Fibroblast of lung (primary cell): ENCODE measurements at regions not wholly inside any gene's neighbourhood (a gene's known extent, or its start where the extent isn't known, plus 50 kb on each side); places are given as distances from the start of the nearest gene placed in this dataset.

ENCODE experiments used
- DNase-seq, 2 donors: peaks; one replicate each; pipeline versions ENCODE4 v3.0.0 to v3.0.0-alpha.2; 2010; ENCODE audit warnings: low read depth in 2 of 2
- H2AFZ ChIP-seq: 2 replicates; pipeline ENCODE4 v1.5.1; 2012; ENCODE audit warnings: low read length, control low read depth, inconsistent platforms
- H3K27ac ChIP-seq: 2 replicates; pipeline ENCODE4 v1.5.1; 2011; ENCODE audit warnings: low read length, control low read depth; ENCODE audit not compliant: insufficient read depth
- H3K27me3 ChIP-seq: 2 replicates; pipeline ENCODE4 v1.5.1; 2011; ENCODE audit warnings: mild to moderate bottlenecking, low read length; ENCODE audit not compliant: control insufficient read depth, insufficient read depth
- H3K36me3 ChIP-seq: 2 replicates; pipeline ENCODE4 v1.5.1; 2011; ENCODE audit warnings: low read length; ENCODE audit not compliant: control insufficient read depth, insufficient read depth
- H3K4me1 ChIP-seq: 2 replicates; pipeline ENCODE4 v1.5.1; 2011; ENCODE audit warnings: low read length; ENCODE audit not compliant: control insufficient read depth, insufficient read depth; ENCODE audit errors: extremely low read depth
- H3K4me2 ChIP-seq: 2 replicates; pipeline ENCODE4 v1.5.1; 2011; ENCODE audit warnings: low read length, control low read depth; ENCODE audit not compliant: insufficient read depth; ENCODE audit errors: extremely low read depth
- H3K4me3 ChIP-seq, 4 experiments: fragments of 200-600 bp in 1 of 4; sonication (generic) in 1 of 4; replicated peaks in 1 of 4; 2 replicates each; pipeline ENCODE4 v1.5.1; 2011 to 2016; ENCODE audit warnings: low read length in 4 of 4, low read depth in 3 of 4, mild to moderate bottlenecking in 3 of 4, control low read depth in 2 of 4, inconsistent platforms in 1 of 4, mixed read lengths in 1 of 4; ENCODE audit not compliant: insufficient read depth in 1 of 4; ENCODE audit errors: control extremely low read depth in 1 of 4
- H3K79me2 ChIP-seq: 2 replicates; pipeline ENCODE4 v1.5.1; 2012; ENCODE audit warnings: mild to moderate bottlenecking, low read length, inconsistent platforms; ENCODE audit not compliant: control insufficient read depth, insufficient read depth
- H3K9ac ChIP-seq: 2 replicates; pipeline ENCODE4 v1.5.1; 2011; ENCODE audit warnings: mild to moderate bottlenecking, low read length, control low read depth; ENCODE audit not compliant: insufficient read depth
- H3K9me3 ChIP-seq: 2 replicates; pipeline ENCODE4 v1.5.1; 2012; ENCODE audit warnings: low read depth, low read length; ENCODE audit not compliant: control insufficient read depth, insufficient read depth
- H4K20me1 ChIP-seq: 2 replicates; pipeline ENCODE4 v1.5.1; 2011; ENCODE audit warnings: low read length; ENCODE audit not compliant: control insufficient read depth, insufficient read depth; ENCODE audit errors: extremely low read depth
- CTCF ChIP-seq, 2 donors: IDR thresholded peaks in 1 of 2; conservative IDR thresholded peaks in 1 of 2; 1 replicate in 1 of 2; 2 replicates in 1 of 2; pipeline ENCODE4 v1.5.1; 2011 to 2012; ENCODE audit warnings: low read length in 2 of 2, control low read depth in 1 of 2, inconsistent platforms in 1 of 2, low read depth in 1 of 2, mild to moderate bottlenecking in 1 of 2
- EZH2 ChIP-seq: IDR thresholded peaks from 2 replicates; pipeline ENCODE4 v1.5.1; 2012; ENCODE audit warnings: low read length, control low read depth, mild to moderate bottlenecking; ENCODE audit errors: missing control alignments

GRCh38 chr2:12170121-12170520, 423.7 kb downstream of the LPIN1 start:
- Histone ChIP-seq H4K20me1 (no peaks in the 10 kb centered on the region), H2AFZ (no peak overlapping the region), H3K27ac (peak overlapping the region; percentile 65), H3K27me3 (no peaks in the 10 kb centered on the region), H3K4me3 (no peak overlapping the region), H3K4me1 (peaks cover 19% of the 10 kb centered on the region), H3K79me2 (no peaks in the 10 kb centered on the region), H3K36me3 (no peaks in the 10 kb centered on the region), H3K9me3 (no peaks in the 10 kb centered on the region), H3K9ac (no peak overlapping the region), H3K4me2 (no peak overlapping the region)
- DNase-seq: no peak
- TF ChIP-seq CTCF (conservative IDR thresholded peaks at IDR 0.05 in 1 of 2, IDR thresholded peaks at IDR 0.05 in 1 of 2; ENCODE audit: low read depth in 1 of 2, low read length in 2 of 2): no peak
- no peak for TF ChIP-seq EZH2

GRCh38 chr2:12173271-12173942, 427.0 kb downstream of the LPIN1 start:
- no peak overlapping the region for H3K27ac ChIP-seq
- no peak overlapping the region for H3K9ac ChIP-seq
- H3K79me2 ChIP-seq: no peaks in the 10 kb centered on the region
- H3K27me3 ChIP-seq: no peaks in the 10 kb centered on the region
- H3K36me3 ChIP-seq: no peaks in the 10 kb centered on the region
- TF ChIP-seq CTCF (conservative IDR thresholded peaks at IDR 0.05 in 1 of 2, IDR thresholded peaks at IDR 0.05 in 1 of 2; ENCODE audit: low read depth in 1 of 2, low read length in 2 of 2) (peak; percentile 57), EZH2 (no peak)
- no peak overlapping the region for H2AFZ ChIP-seq
- no peak overlapping the region for H3K4me3 ChIP-seq
- H4K20me1 ChIP-seq: no peaks in the 10 kb centered on the region
- H3K4me2 ChIP-seq: no peak overlapping the region
- H3K9me3 ChIP-seq: no peaks in the 10 kb centered on the region
- peak in 1 of 2 donors; percentile 54 for DNase-seq
- H3K4me1 ChIP-seq: peaks cover 30% of the 10 kb centered on the region

GRCh38 chr2:12173943-12174340, 427.5 kb downstream of the LPIN1 start:
- peaks cover 25% of the 10 kb centered on the region for H3K4me1 ChIP-seq
- no peaks in the 10 kb centered on the region for H4K20me1 ChIP-seq
- no peak overlapping the region for H2AFZ ChIP-seq
- no peak for DNase-seq
- no peak overlapping the region for H3K27ac ChIP-seq
- no peaks in the 10 kb centered on the region for H3K79me2 ChIP-seq
- no peaks in the 10 kb centered on the region for H3K27me3 ChIP-seq
- no peak overlapping the region for H3K4me3 ChIP-seq
- H3K9me3 ChIP-seq: no peaks in the 10 kb centered on the region
- no peaks in the 10 kb centered on the region for H3K36me3 ChIP-seq
- H3K4me2 ChIP-seq: no peak overlapping the region
- H3K9ac ChIP-seq: no peak overlapping the region
- TF ChIP-seq CTCF (conservative IDR thresholded peaks at IDR 0.05 in 1 of 2, IDR thresholded peaks at IDR 0.05 in 1 of 2; ENCODE audit: low read depth in 1 of 2, low read length in 2 of 2): no peak
- TF ChIP-seq EZH2: no peak
